Neuronal stem cell (in vitro differentiated cells): ENCODE measurements at regions not wholly inside any gene's neighbourhood (a gene's known extent, or its start where the extent isn't known, plus 50 kb on each side); places are given as distances from the start of the nearest gene placed in this dataset.
A peak's percentile ranks its signal among the peaks of the same experiment; 100 is the strongest.

Source experiments
- DNase-seq: peaks from one replicate; pipeline ENCODE4 v3.0.0-alpha.2; 2013; ENCODE audit warnings: low spot score
- H2AFZ ChIP-seq: one replicate; pipeline ENCODE4 v1.6.1; 2013; ENCODE audit warnings: mild to moderate bottlenecking, low read length, inconsistent platforms
- H2AK5ac ChIP-seq: 2 replicates; pipeline ENCODE4 v1.6.1; 2013; ENCODE audit warnings: low read depth, mild to moderate bottlenecking, inconsistent platforms, low read length, moderate library complexity, mixed read lengths
- H2BK120ac ChIP-seq: 2 replicates; pipeline ENCODE4 v1.6.1; 2013; ENCODE audit warnings: low read depth, mild to moderate bottlenecking, inconsistent platforms, low read length, moderate library complexity, mixed read lengths
- H2BK12ac ChIP-seq: one replicate; pipeline ENCODE4 v1.6.1; 2013; ENCODE audit warnings: low read length, inconsistent platforms
- H2BK15ac ChIP-seq: 2 replicates; pipeline ENCODE4 v1.6.1; 2013; ENCODE audit warnings: mild to moderate bottlenecking, low read length, inconsistent platforms, mixed read lengths
- H2BK5ac ChIP-seq: one replicate; pipeline ENCODE4 v1.6.1; 2013; ENCODE audit warnings: inconsistent platforms, mild to moderate bottlenecking, low read length, moderate library complexity
- H3K14ac ChIP-seq: one replicate; pipeline ENCODE4 v1.6.1; 2013; ENCODE audit warnings: low read length, inconsistent platforms
- H3K18ac ChIP-seq: 2 replicates; pipeline ENCODE4 v1.6.1; 2013; ENCODE audit warnings: low read length, inconsistent platforms
- H3K23ac ChIP-seq: 2 replicates; pipeline ENCODE4 v1.6.1; 2013; ENCODE audit warnings: low read depth, mild to moderate bottlenecking, mixed read lengths, low read length, inconsistent platforms; ENCODE audit not compliant: poor library complexity
- H3K27ac ChIP-seq: replicated peaks from 3 replicates; pipeline ENCODE4 v1.5.1; 2013; ENCODE audit warnings: low read length, inconsistent platforms
- H3K27me3 ChIP-seq, 3 experiments: 2 replicates each; pipeline ENCODE4 v1.6.1; 2013; ENCODE audit warnings: low read length in 3 of 3, mild to moderate bottlenecking in 2 of 3, inconsistent platforms in 1 of 3, low read depth in 1 of 3, mixed read lengths in 1 of 3, moderate library complexity in 1 of 3; ENCODE audit not compliant: control insufficient read depth in 3 of 3, insufficient read depth in 3 of 3
- H3K36me3 ChIP-seq, 2 donors: replicated peaks in 1 of 2; 2 replicates each; pipeline ENCODE4 v1.6.1; 2013; ENCODE audit warnings: low read length in 2 of 2; ENCODE audit not compliant: control insufficient read depth in 2 of 2, insufficient read depth in 2 of 2
- H3K4ac ChIP-seq: 2 replicates; pipeline ENCODE4 v1.6.1; 2013; ENCODE audit warnings: inconsistent platforms, mild to moderate bottlenecking, low read length, moderate library complexity
- H3K4me1 ChIP-seq, 2 donors: 1 replicate in 1 of 2; 2 replicates in 1 of 2; pipeline ENCODE4 v1.6.1; 2013; ENCODE audit warnings: low read length in 2 of 2, low read depth in 1 of 2; ENCODE audit not compliant: control insufficient read depth in 2 of 2, insufficient read depth in 1 of 2
- H3K4me2 ChIP-seq: one replicate; pipeline ENCODE4 v1.6.1; 2013; ENCODE audit warnings: mild to moderate bottlenecking, low read length, inconsistent platforms; ENCODE audit not compliant: insufficient read depth, poor library complexity, severe bottlenecking
- H3K4me3 ChIP-seq, 2 donors: 2 replicates each; pipeline ENCODE4 v1.5.1; 2013; ENCODE audit warnings: low read length in 2 of 2, mild to moderate bottlenecking in 2 of 2, inconsistent platforms in 1 of 2, moderate library complexity in 1 of 2
- H3K79me1 ChIP-seq: one replicate; pipeline ENCODE4 v1.6.1; 2013; ENCODE audit warnings: low read depth, mild to moderate bottlenecking, inconsistent platforms, low read length, moderate library complexity
- H3K9ac ChIP-seq: one replicate; pipeline ENCODE4 v1.6.1; 2013; ENCODE audit warnings: mild to moderate bottlenecking, low read depth, low read length, inconsistent platforms; ENCODE audit not compliant: poor library complexity
- H3K9me3 ChIP-seq, 2 donors: replicated peaks in 1 of 2; 2 replicates each; pipeline versions ENCODE3 to v1.6.1; 2013; ENCODE audit warnings: low read length in 2 of 2, mild to moderate bottlenecking in 2 of 2, inconsistent platforms in 1 of 2, low read depth in 1 of 2, mixed read lengths in 1 of 2, moderate library complexity in 1 of 2; ENCODE audit not compliant: control insufficient read depth in 2 of 2, insufficient read depth in 1 of 2
- H4K8ac ChIP-seq: one replicate; pipeline ENCODE4 v1.6.1; 2013; ENCODE audit warnings: low read depth, mild to moderate bottlenecking, inconsistent platforms, low read length, moderate library complexity
- H4K91ac ChIP-seq: one replicate; pipeline ENCODE4 v1.6.1; 2013; ENCODE audit warnings: low read length, low read depth, mild to moderate bottlenecking, inconsistent platforms; ENCODE audit not compliant: poor library complexity
- WGBS, 2 donors: extraction: QIAGEN DNeasy Blood & Tissue Kit; methylation state at CpG; one replicate each; pipeline ENCODE4 v1.1.7; 2013; ENCODE audit warnings: missing lambda C conversion rate in 2 of 2, mixed read lengths in 1 of 2; ENCODE audit not compliant: insufficient read length in 2 of 2, insufficient replicate concordance in 1 of 2; ENCODE audit errors: extremely low coverage in 2 of 2; 5-methylcytosine and 5-hydroxymethylcytosine counted together

DNA sequence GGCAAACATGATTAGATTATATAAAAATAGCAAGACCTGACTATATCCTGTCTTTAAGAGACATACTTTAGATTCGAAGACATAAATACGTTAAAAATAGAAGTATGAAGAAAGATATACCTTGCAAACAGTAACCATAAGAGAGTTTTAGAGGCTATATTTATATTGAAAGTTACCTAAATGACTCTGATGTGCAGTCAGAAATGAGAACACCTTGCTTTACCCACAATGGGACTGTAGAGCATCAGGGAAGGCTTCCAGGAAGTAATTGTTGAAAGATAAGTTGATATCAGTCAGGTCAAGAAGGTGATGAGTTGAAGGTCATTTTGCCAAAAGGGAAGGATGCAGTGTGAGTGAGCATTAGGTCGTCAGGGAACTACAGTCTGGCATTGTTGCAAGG, 110.2 kb downstream of the NEDD1 start:
- H2BK120ac ChIP-seq = no peak overlapping the region
- no peak overlapping the region for H2AFZ ChIP-seq
- H3K18ac ChIP-seq = no peak overlapping the region
- peak overlapping the region in 1 of 2 donors; percentile 68 for H3K4me3 ChIP-seq
- H3K4me2 ChIP-seq = no peak overlapping the region
- H3K4ac ChIP-seq = no peak overlapping the region
- no peak overlapping the region for H3K23ac ChIP-seq
- no peak overlapping the region for H3K27ac ChIP-seq
- no peaks in the 10 kb centered on the region for H3K79me1 ChIP-seq
- no peak overlapping the region for H2BK5ac ChIP-seq
- no peak overlapping the region for H2BK12ac ChIP-seq
- no CpG with 5 or more reads among the region's 3 CpGs for WGBS, 2 donors
- no peak overlapping the region for H4K91ac ChIP-seq
- H3K9ac ChIP-seq = no peak overlapping the region
- no peak overlapping the region for H3K14ac ChIP-seq
- no peak overlapping the region for H2BK15ac ChIP-seq
- H3K27me3 ChIP-seq = no peaks in the 10 kb centered on the region
- H3K9me3 ChIP-seq = peaks cover 0 to 20% of the 10 kb centered on the region in 2 donors
- H2AK5ac ChIP-seq = no peak overlapping the region
- DNase-seq = no peak
- no peak overlapping the region for H4K8ac ChIP-seq
- H3K36me3 ChIP-seq = no peaks in the 10 kb centered on the region
- no peaks in the 10 kb centered on the region for H3K4me1 ChIP-seq

DNA sequence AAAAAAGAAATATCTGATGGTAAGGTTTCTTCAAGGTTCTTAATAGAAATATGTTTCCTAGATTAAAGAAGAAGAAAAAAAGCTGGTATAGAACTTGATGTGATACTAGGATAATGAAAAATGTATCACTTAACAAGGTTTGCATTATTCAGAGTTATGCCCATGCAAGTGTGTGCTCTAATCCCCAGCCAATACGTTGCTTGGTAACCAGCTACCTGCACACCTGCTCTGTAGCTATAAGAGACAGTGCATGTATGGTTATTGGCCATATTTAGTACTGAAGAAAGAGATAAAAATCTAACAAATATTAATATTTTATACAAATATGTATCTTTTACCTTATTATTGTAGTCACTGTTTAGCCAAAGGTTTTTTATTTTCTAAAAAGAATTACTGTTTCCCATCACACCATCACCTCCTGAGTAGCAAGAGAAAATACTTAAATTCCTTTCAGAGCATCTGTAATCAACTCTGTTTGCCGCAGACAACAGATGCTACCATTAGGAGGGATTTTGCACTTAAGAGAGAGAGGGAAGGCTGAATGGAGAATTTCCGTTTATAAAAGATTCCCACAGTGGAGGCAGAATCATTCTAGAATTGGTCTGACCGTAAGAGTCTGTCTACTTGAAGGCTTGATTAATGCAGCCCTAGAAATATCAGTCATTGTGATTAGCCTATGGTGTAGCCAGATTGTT, 115.6 kb downstream of the NEDD1 start:
- Histone ChIP-seq H3K79me1 (no peaks in the 10 kb centered on the region), H3K27ac (no peak overlapping the region), H4K8ac (no peak overlapping the region)

DNA sequence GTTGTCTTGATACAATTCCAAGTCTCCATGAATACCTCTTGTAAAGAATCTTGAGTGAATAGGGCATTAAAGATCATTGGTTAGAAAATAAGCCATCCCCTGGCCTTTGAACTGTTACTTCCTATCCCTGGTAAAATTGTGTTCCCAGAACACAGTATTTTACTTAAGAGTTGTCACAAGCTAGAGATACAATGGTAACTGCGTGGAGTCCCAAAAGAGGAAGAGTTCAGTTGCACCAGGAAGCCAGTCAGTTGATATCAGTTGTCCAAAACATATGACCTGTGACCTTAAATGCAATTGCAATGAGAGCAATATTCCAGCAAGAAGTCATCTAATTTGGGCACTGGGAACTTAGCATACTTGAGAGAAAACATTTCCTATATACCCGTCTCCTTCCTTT, 117.3 kb downstream of the NEDD1 start:
- WGBS, 2 donors = no CpG with 5 or more reads among the region's 2 CpGs

More for the DNA sequence above, 115.6 kb downstream of the NEDD1 start:
- DNase-seq = no peak
- H2AK5ac ChIP-seq = no peak overlapping the region
- H3K23ac ChIP-seq = no peak overlapping the region
- H2AFZ ChIP-seq = no peak overlapping the region
- H2BK5ac ChIP-seq = no peak overlapping the region
- no peak overlapping the region for H3K4me3 ChIP-seq
- no peak overlapping the region for H4K91ac ChIP-seq
- no peaks in the 10 kb centered on the region for H3K27me3 ChIP-seq
- WGBS, 2 donors = no CpG with 5 or more reads among the region's 4 CpGs
- H3K14ac ChIP-seq = no peak overlapping the region
- H3K9ac ChIP-seq = no peak overlapping the region
- H3K9me3 ChIP-seq = no peaks in the 10 kb centered on the region
- H2BK120ac ChIP-seq = no peak overlapping the region
- no peak overlapping the region for H3K4me2 ChIP-seq
- H2BK12ac ChIP-seq = no peak overlapping the region
- H3K4ac ChIP-seq = no peak overlapping the region
- no peaks in the 10 kb centered on the region for H3K36me3 ChIP-seq
- no peak overlapping the region for H2BK15ac ChIP-seq
- H3K4me1 ChIP-seq = no peaks in the 10 kb centered on the region
- H3K18ac ChIP-seq = no peak overlapping the region

DNA sequence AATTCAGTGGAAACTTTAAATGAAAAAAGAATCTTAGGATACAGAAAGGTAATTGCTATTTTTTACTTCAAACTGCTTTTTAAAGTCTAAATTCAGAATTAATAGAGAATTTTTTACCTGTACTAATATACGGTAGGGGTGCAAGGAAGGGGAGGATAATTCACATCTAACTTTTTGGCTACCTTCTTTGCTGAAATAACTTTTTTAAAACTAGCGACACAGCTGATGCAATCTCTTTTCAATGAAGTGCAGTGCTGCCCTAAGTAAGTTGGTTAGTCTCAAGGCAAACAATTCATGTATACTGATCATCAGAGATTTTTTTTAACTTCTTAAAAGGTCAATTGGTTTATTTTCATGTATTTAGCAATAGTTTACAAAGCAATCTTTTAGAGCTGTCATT, 119.8 kb downstream of the NEDD1 start:
- DNase-seq = no peak
- Histone ChIP-seq H2BK12ac (no peak overlapping the region), H3K27ac (no peak overlapping the region), H2BK15ac (no peak overlapping the region), H3K79me1 (no peaks in the 10 kb centered on the region), H2BK120ac (no peak overlapping the region), H3K4me2 (no peak overlapping the region), H3K23ac (no peak overlapping the region), H2AFZ (no peak overlapping the region), H2AK5ac (no peak overlapping the region), H3K18ac (no peak overlapping the region), H3K36me3 (no peaks in the 10 kb centered on the region), H3K4me1 (no peaks in the 10 kb centered on the region), H4K8ac (no peak overlapping the region), H3K9ac (no peak overlapping the region), H3K4ac (no peak overlapping the region), H2BK5ac (no peak overlapping the region), H3K27me3 (no peaks in the 10 kb centered on the region), H3K14ac (no peak overlapping the region), H3K9me3 (peaks cover 5 to 22% of the 10 kb centered on the region in 2 donors), H3K4me3 (no peak overlapping the region), H4K91ac (no peak overlapping the region)
- WGBS, 2 donors = no CpG with 5 or more reads among the region's 2 CpGs

More for the DNA sequence above, 117.3 kb downstream of the NEDD1 start:
- H3K4me2 ChIP-seq = no peak overlapping the region
- H2AK5ac ChIP-seq = no peak overlapping the region
- no peak overlapping the region for H4K91ac ChIP-seq
- no peak overlapping the region for H3K4me3 ChIP-seq
- H3K79me1 ChIP-seq = no peaks in the 10 kb centered on the region
- H2AFZ ChIP-seq = no peak overlapping the region
- H3K9me3 ChIP-seq = peaks cover 0 to 3% of the 10 kb centered on the region in 2 donors
- H2BK12ac ChIP-seq = no peak overlapping the region
- no peak overlapping the region for H3K14ac ChIP-seq
- H2BK120ac ChIP-seq = no peak overlapping the region
- no peak overlapping the region for H3K18ac ChIP-seq
- no peak overlapping the region for H3K23ac ChIP-seq
- H3K36me3 ChIP-seq = no peaks in the 10 kb centered on the region
- no peak overlapping the region for H3K27ac ChIP-seq
- DNase-seq = no peak
- no peak overlapping the region for H4K8ac ChIP-seq
- H2BK5ac ChIP-seq = no peak overlapping the region
- H3K4me1 ChIP-seq = no peaks in the 10 kb centered on the region
- H3K27me3 ChIP-seq = no peaks in the 10 kb centered on the region
- no peak overlapping the region for H2BK15ac ChIP-seq
- no peak overlapping the region for H3K9ac ChIP-seq
- no peak overlapping the region for H3K4ac ChIP-seq
